Upper lobe of left lung (tissue), 6 donors: ENCODE measurements at regions not wholly inside any gene's neighbourhood (a gene's known extent, or its start where the extent isn't known, plus 50 kb on each side); places are given as distances from the start of the nearest gene placed in this dataset.
A peak's percentile ranks its signal among the peaks of the same experiment; 100 is the strongest.

Experiments
- ATAC-seq, 2 donors: fragments of 200-7000 bp; cut with Tn5 transposase; one replicate each; pipeline ENCODE4 v1.9.1; 2022; ENCODE audit warnings: mild to moderate bottlenecking in 2 of 2, moderate library complexity in 2 of 2; ENCODE audit not compliant: low FRiP score in 2 of 2
- DNase-seq, 2 donors: peaks; one replicate each; pipeline ENCODE4 v3.0.0-alpha.2; 2019 to 2020
- H3K27ac ChIP-seq, 4 donors: fragments of 200-600 bp; sonication (generic); one replicate each; pipeline ENCODE4 v1.5.1; 2016 to 2019
- H3K27me3 ChIP-seq, 4 donors: fragments of 200-600 bp; sonication (generic); one replicate each; pipeline ENCODE4 v1.5.1; 2017 to 2019
- H3K36me3 ChIP-seq, 4 donors: fragments of 200-600 bp; sonication (generic); one replicate each; pipeline ENCODE4 v1.5.1; 2016 to 2019
- H3K4me1 ChIP-seq, 4 donors: fragments of 200-600 bp; sonication (generic); one replicate each; pipeline ENCODE4 v1.5.1; 2018 to 2019
- H3K4me3 ChIP-seq, 4 donors: fragments of 200-600 bp; sonication (generic); one replicate each; pipeline ENCODE4 v1.5.1; 2017 to 2019; ENCODE audit warnings: mild to moderate bottlenecking in 2 of 4, moderate library complexity in 1 of 4
- H3K9me3 ChIP-seq, 4 donors: fragments of 200-600 bp; sonication (generic); one replicate each; pipeline ENCODE4 v1.5.1; 2018 to 2019
- EP300 ChIP-seq, 4 donors: sonication (generic); formaldehyde crosslinking; IDR thresholded peaks; one replicate each; pipeline ENCODE4 v1.5.1; 2017; ENCODE audit warnings: antibody characterized with exemption in 4 of 4, control low read depth in 2 of 4
- POLR2A ChIP-seq, 4 donors: fragments of 450-650 bp; IDR thresholded peaks; one replicate each; pipeline ENCODE4 v1.5.1; 2016 to 2017; ENCODE audit warnings: antibody characterized with exemption in 4 of 4, mild to moderate bottlenecking in 2 of 4
- POLR2AphosphoS5 ChIP-seq, 2 donors: sonication (generic); formaldehyde crosslinking; IDR thresholded peaks; one replicate each; pipeline ENCODE4 v1.5.1; 2017; ENCODE audit warnings: antibody characterized with exemption in 2 of 2
- WGBS, 2 donors: methylation state at CpG; one replicate each; pipeline ENCODE4 v1.1.5; 2017 to 2018; 5-methylcytosine and 5-hydroxymethylcytosine counted together
- TF ChIP-seq, protein P1 (sequence below), 6 experiments: fragments of 450-650 bp in 4 of 6; fragments of 200-600 bp in 2 of 6; sonication (generic) in 2 of 6; IDR thresholded peaks; one replicate each; pipeline ENCODE4 v1.5.1; 2016 to 2019; ENCODE audit warnings: antibody characterized with exemption in 6 of 6
- donor health status: DM: no; HTN: no; CAD: no; lungs with moderate emphysema.
- donor health status: DM: no; HTN: yes; CAD: no; lungs with severe emphysema.

DNA sequence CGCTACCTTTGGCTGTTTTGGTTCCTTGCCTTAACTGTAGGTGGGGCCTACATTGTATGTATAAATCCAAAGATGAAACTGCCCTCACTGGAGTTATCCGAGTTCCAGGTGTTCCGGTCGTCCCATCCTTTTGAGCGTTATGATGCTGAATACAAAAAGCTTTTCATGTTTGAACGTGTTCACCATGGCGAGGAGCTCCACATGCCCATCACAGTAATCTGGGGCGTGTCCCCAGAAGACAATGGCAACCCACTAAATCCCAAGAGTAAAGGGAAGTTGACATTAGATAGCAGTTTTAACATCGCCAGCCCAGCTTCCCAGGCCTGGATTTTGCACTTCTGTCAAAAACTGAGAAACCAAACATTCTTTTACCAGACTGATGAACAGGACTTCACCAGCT is 139.5 kb downstream of the TLR5 start:
- WGBS, 2 donors = 96 to 97% methylated on average over 9 of the region's 9 CpGs
- H3K9me3 ChIP-seq = no peaks in the 10 kb centered on the region
- H3K4me3 ChIP-seq = no peak overlapping the region
- peaks cover 3 to 41% (median 24%) of the 10 kb centered on the region in 4 donors for H3K36me3 ChIP-seq
- peaks cover 0 to 5% (median 1%) of the 10 kb centered on the region in 4 donors for H3K4me1 ChIP-seq
- H3K27ac ChIP-seq = no peak overlapping the region
- no peaks in the 10 kb centered on the region for H3K27me3 ChIP-seq
- DNase-seq = no peak
- TF ChIP-seq POLR2AphosphoS5 (IDR thresholded peaks at IDR 0.05) = no peak
- TF ChIP-seq, protein P1, sequence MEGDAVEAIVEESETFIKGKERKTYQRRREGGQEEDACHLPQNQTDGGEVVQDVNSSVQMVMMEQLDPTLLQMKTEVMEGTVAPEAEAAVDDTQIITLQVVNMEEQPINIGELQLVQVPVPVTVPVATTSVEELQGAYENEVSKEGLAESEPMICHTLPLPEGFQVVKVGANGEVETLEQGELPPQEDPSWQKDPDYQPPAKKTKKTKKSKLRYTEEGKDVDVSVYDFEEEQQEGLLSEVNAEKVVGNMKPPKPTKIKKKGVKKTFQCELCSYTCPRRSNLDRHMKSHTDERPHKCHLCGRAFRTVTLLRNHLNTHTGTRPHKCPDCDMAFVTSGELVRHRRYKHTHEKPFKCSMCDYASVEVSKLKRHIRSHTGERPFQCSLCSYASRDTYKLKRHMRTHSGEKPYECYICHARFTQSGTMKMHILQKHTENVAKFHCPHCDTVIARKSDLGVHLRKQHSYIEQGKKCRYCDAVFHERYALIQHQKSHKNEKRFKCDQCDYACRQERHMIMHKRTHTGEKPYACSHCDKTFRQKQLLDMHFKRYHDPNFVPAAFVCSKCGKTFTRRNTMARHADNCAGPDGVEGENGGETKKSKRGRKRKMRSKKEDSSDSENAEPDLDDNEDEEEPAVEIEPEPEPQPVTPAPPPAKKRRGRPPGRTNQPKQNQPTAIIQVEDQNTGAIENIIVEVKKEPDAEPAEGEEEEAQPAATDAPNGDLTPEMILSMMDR (IDR thresholded peaks at IDR 0.05) = no peak
- TF ChIP-seq EP300 (IDR thresholded peaks at IDR 0.05) = no peak
- TF ChIP-seq POLR2A (IDR thresholded peaks at IDR 0.05) = no peak
- ATAC-seq = no peak

DNA sequence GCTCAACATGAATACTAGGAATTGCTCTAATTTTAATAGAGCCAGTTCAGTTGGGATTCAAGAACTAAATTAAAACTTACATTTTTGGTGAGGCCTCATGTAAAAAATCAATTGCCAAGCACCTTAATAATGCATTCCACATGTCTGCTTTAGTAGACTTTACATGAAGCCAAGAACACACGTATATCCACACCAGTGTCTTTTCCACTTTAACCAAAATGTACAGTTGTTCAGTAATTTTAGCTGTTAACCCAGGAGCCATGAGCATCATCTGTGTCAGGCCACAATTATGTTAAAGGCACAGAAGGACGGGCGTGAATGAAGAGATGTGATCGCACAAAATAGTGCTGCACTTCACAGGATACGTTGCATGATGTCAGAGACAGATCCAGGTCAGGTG is 136.7 kb downstream of the TLR5 start:
- WGBS, 2 donors = 93 to 96% methylated on average over 5 of the region's 5 CpGs
- H3K4me1 ChIP-seq = peaks cover 0 to 6% (median 2%) of the 10 kb centered on the region in 4 donors
- TF ChIP-seq POLR2A (IDR thresholded peaks at IDR 0.05) (no peak), EP300 (IDR thresholded peaks at IDR 0.05) (no peak), POLR2AphosphoS5 (IDR thresholded peaks at IDR 0.05) (no peak)
- TF ChIP-seq, protein P1 (IDR thresholded peaks at IDR 0.05) = no peak
- no peak for DNase-seq
- no peak overlapping the region for H3K27ac ChIP-seq
- no peak for ATAC-seq
- H3K36me3 ChIP-seq = peaks cover 3 to 41% (median 24%) of the 10 kb centered on the region in 4 donors
- H3K9me3 ChIP-seq = no peaks in the 10 kb centered on the region
- H3K27me3 ChIP-seq = no peaks in the 10 kb centered on the region
- H3K4me3 ChIP-seq = no peak overlapping the region

DNA sequence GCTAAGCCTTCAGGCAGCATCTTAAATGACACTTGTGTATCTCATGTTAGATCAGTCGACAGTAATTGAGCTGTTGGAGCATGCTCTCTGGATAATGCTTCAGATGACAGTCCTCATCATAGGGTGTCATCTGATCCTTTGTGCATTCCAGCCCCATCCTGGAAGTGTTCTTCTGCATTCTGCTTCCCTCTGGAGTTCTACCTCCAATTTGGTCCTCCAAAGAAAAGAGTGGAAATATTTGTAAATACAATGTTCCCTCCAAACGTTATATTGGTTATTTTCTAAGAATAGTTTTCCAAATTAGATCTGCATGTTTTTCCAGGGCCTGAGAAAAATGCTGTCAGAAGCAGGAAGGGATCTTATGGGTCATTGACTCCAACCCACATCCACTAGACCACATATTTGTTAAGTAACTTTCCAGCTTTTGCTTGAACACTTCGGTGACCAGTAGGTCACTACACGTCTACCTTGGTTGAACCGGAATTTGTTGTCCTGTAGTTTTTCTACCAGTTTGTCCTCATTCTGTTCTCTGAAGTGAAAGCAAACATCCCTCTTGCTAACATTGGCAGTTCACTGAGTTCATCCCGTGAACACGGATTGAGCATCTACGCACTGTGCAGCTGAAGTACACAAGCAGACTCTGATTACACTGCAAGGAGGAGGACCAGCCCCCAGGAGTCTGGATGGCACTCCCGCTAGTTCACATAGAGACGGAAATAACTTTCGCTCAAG is 136.0 kb downstream of the TLR5 start:
- H3K27ac ChIP-seq = peak overlapping the region in 1 of 4 donors; percentile 24
- ATAC-seq (peak in 1 of 2 donors; percentile 85), DNase-seq (no peak)
- 53 to 55% methylated on average over 11 of the region's 11 CpGs for WGBS, 2 donors
- no peaks in the 10 kb centered on the region for H3K9me3 ChIP-seq
- peaks cover 0 to 7% (median 3%) of the 10 kb centered on the region in 4 donors for H3K4me1 ChIP-seq
- H3K4me3 ChIP-seq = no peak overlapping the region
- TF ChIP-seq POLR2AphosphoS5 (IDR thresholded peaks at IDR 0.05) = no peak
- TF ChIP-seq POLR2A (IDR thresholded peaks at IDR 0.05) = no peak
- TF ChIP-seq EP300 (IDR thresholded peaks at IDR 0.05) = no peak
- TF ChIP-seq, protein P1 (IDR thresholded peaks at IDR 0.05) = no peak
- H3K27me3 ChIP-seq = no peaks in the 10 kb centered on the region
- peaks cover 3 to 41% (median 23%) of the 10 kb centered on the region in 4 donors for H3K36me3 ChIP-seq

DNA sequence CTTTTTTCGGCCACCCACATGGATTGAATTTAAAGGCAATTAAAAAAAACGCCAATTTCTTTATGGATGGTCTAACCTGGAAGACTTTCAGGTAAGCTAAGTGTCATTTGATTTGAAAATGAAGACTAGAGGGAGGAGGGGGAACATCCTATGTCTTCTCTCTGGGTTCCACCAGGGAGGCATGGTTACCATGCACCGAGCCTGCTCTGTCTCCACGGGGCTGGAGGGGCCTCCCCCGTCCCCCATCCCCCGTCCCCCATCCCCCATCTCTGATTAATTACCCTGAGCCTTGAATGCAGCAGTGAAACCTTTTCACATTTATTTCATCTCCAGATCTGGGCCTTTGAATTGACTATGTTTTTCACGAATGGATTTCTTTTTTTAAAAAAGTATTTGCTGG is 135.1 kb downstream of the TLR5 start:
- 79 to 84% methylated on average over 7 of the region's 7 CpGs for WGBS, 2 donors
- H3K9me3 ChIP-seq = no peaks in the 10 kb centered on the region
- H3K4me1 ChIP-seq = peaks cover 0 to 7% (median 3%) of the 10 kb centered on the region in 4 donors
- H3K36me3 ChIP-seq = peaks cover 3 to 33% (median 17%) of the 10 kb centered on the region in 4 donors
- no peaks in the 10 kb centered on the region for H3K27me3 ChIP-seq
- no peak overlapping the region for H3K4me3 ChIP-seq
- DNase-seq (no peak), ATAC-seq (no peak)
- no peak overlapping the region for H3K27ac ChIP-seq
- TF ChIP-seq EP300 (IDR thresholded peaks at IDR 0.05) (no peak), POLR2AphosphoS5 (IDR thresholded peaks at IDR 0.05) (no peak), POLR2A (IDR thresholded peaks at IDR 0.05) (no peak)
- TF ChIP-seq, protein P1 (IDR thresholded peaks at IDR 0.05) = no peak

DNA sequence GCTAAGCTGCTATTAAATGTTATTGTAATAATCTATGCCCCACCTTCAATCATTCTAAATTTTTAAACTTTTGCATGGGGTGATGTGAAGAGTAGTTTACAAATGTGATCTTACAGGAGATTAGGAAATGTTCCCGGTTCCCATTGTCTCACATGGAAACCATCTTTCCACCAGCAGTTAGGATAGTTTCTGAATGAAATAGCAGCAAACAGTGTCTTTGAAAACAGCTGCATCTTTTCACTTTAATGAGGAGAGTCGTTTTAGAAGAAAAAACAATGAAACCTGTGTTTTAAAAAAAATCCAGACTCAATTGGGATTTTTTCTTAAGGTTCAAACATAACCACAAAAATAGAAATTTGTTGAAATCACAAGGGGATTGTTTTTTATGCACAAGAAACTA is 134.2 kb downstream of the TLR5 start:
- Histone ChIP-seq H3K27me3 (no peaks in the 10 kb centered on the region), H3K4me1 (peaks cover 0 to 7% (median 3%) of the 10 kb centered on the region in 4 donors), H3K27ac (no peak overlapping the region), H3K36me3 (peaks cover 0 to 25% (median 10%) of the 10 kb centered on the region in 4 donors), H3K4me3 (no peak overlapping the region), H3K9me3 (no peaks in the 10 kb centered on the region)
- no peak for ATAC-seq
- DNase-seq = no peak
- TF ChIP-seq EP300 (IDR thresholded peaks at IDR 0.05) = no peak
- TF ChIP-seq, protein P1 (IDR thresholded peaks at IDR 0.05) = no peak
- no peak for TF ChIP-seq POLR2A (IDR thresholded peaks at IDR 0.05)
- TF ChIP-seq POLR2AphosphoS5 (IDR thresholded peaks at IDR 0.05) = no peak
- 40 to 56% methylated on average over 2 of the region's 2 CpGs for WGBS, 2 donors
